ENCODE measurements at regions not wholly inside any gene's neighbourhood (a gene's known extent, or its start where the extent isn't known, plus 50 kb on each side); places are given as distances from the start of the nearest gene placed in this dataset.

GRCh38 chr4:110365761-110366160 lies 110.2 kb upstream of the ENPEP start:
- Histone ChIP-seq H3K9me3 (ENCODE audit: control insufficient read depth, insufficient read depth, low read depth, low read length) (no peaks in the 10 kb centered on the region), H3K27ac (ENCODE audit: extremely low read depth, low read depth, low read length) (no peak overlapping the region), H3K4me3 (ENCODE audit: low read depth, low read length) (no peak overlapping the region), H3K4me1 (ENCODE audit: control insufficient read depth, insufficient read depth, low read length) (no peaks in the 10 kb centered on the region), H3K36me3 (ENCODE audit: control insufficient read depth in 2 of 2, insufficient read depth in 1 of 2, low read length in 2 of 2) (no peaks in the 10 kb centered on the region)
- ChIA-PET POLR2A (no interaction called here), CTCF (interaction anchor here (0.6 kb wide), 1 partner anchor 10 kb away, joined by 3 read pairs; no protein-coding TSS in a partner anchor)
- TF ChIP-seq ZNF211 (tag by site-specific recombination; IDR thresholded peaks at IDR 0.05; ENCODE audit: low read depth) (no peak), ZNF37A (tag by site-specific recombination; IDR thresholded peaks at IDR 0.05) (no peak), ZBTB49 (tag by site-specific recombination; IDR thresholded peaks at IDR 0.05; ENCODE audit: low read depth) (no peak), ZNF558 (tag by site-specific recombination; IDR thresholded peaks at IDR 0.05) (no peak)

DNA sequence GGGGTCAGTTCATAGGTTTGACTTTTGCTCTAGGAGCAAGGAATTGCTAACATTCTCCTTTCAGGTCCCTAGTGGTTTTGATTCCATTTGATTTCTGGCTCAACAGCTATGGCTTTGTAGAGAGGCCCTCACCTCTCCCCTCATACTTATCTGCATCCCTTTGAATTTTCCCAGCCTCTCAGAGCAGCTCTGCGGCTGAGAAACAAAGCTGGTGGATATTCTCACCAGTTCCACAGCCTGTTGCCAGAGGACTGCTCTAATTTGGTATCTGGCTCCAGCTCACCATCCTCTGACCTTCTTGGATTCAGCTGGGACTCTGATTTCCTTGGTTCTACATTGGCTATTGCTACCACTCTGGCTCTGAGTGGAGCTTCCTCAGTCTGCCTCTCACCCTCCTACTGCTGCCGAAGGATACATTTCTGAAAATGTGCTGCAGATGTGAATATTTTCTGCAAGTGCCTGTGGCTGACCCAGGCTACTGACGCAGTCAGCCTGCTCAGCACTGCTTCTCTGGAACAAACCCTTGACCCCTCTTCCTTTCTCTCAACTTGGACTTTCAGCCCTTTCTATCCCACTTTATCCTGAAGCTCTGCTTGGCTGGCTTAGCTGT lies 110.9 kb upstream of the ENPEP start:
- TF ChIP-seq ZNF398 (tag by site-specific recombination; IDR thresholded peaks at IDR 0.05) (no peak), YY1 (tag by site-specific recombination; IDR thresholded peaks at IDR 0.05) (no peak), ZFP69B (tag by site-specific recombination; IDR thresholded peaks at IDR 0.05) (no peak), ZNF335 (tag by site-specific recombination; conservative IDR thresholded peaks at IDR 0.05) (no peak), ZNF518A (tag by site-specific recombination; conservative IDR thresholded peaks at IDR 0.05; ENCODE audit: low read depth) (no peak), ZNF121 (tag by site-specific recombination; IDR thresholded peaks at IDR 0.05) (no peak), ZNF292 (tag by site-specific recombination; IDR thresholded peaks at IDR 0.05; ENCODE audit: borderline replicate concordance, low read depth) (no peak)
- TF ChIP-seq, protein P1, sequence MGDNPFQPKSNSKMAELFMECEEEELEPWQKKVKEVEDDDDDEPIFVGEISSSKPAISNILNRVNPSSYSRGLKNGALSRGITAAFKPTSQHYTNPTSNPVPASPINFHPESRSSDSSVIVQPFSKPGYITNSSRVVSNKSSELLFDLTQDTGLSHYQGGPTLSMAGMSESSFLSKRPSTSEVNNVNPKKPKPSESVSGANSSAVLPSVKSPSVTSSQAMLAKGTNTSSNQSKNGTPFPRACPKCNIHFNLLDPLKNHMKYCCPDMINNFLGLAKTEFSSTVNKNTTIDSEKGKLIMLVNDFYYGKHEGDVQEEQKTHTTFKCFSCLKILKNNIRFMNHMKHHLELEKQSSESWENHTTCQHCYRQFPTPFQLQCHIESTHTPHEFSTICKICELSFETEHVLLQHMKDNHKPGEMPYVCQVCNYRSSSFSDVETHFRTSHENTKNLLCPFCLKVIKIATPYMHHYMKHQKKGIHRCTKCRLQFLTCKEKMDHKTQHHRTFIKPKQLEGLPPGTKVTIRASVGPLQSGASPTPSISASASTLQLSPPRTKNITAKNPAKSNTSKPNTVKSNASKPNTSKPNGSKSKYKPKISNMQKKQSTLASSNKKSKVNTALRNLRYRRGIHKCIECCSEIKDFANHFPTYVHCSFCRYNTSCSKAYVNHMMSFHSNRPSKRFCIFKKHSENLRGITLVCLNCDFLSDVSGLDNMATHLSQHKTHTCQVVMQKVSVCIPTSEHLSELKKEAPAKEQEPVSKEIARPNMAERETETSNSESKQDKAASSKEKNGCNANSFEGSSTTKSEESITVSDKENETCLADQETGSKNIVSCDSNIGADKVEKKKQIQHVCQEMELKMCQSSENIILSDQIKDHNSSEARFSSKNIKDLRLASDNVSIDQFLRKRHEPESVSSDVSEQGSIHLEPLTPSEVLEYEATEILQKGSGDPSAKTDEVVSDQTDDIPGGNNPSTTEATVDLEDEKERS (tag by site-specific recombination; IDR thresholded peaks at IDR 0.05) = no peak
- TF ChIP-seq, protein P2, sequence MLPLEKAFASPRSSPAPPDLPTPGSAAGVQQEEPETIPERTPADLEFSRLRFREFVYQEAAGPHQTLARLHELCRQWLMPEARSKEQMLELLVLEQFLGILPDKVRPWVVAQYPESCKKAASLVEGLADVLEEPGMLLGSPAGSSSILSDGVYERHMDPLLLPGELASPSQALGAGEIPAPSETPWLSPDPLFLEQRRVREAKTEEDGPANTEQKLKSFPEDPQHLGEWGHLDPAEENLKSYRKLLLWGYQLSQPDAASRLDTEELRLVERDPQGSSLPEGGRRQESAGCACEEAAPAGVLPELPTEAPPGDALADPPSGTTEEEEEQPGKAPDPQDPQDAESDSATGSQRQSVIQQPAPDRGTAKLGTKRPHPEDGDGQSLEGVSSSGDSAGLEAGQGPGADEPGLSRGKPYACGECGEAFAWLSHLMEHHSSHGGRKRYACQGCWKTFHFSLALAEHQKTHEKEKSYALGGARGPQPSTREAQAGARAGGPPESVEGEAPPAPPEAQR (tag by site-specific recombination; IDR thresholded peaks at IDR 0.05) = no peak
- TF ChIP-seq, protein P3, sequence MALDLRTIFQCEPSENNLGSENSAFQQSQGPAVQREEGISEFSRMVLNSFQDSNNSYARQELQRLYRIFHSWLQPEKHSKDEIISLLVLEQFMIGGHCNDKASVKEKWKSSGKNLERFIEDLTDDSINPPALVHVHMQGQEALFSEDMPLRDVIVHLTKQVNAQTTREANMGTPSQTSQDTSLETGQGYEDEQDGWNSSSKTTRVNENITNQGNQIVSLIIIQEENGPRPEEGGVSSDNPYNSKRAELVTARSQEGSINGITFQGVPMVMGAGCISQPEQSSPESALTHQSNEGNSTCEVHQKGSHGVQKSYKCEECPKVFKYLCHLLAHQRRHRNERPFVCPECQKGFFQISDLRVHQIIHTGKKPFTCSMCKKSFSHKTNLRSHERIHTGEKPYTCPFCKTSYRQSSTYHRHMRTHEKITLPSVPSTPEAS (tag by site-specific recombination; IDR thresholded peaks at IDR 0.05) = no peak
- no peak overlapping the region for H3K4me3 ChIP-seq (ENCODE audit: low read depth, low read length)
- no peaks in the 10 kb centered on the region for H3K36me3 ChIP-seq (ENCODE audit: control insufficient read depth in 2 of 2, insufficient read depth in 1 of 2, low read length in 2 of 2)
- H3K9me3 ChIP-seq (ENCODE audit: control insufficient read depth, insufficient read depth, low read depth, low read length) = no peaks in the 10 kb centered on the region
- H3K4me1 ChIP-seq (ENCODE audit: control insufficient read depth, insufficient read depth, low read length) = no peaks in the 10 kb centered on the region
- POLR2A ChIA-PET = no interaction called here
- CTCF ChIA-PET = no interaction called here
- no peak overlapping the region for H3K27ac ChIP-seq (ENCODE audit: extremely low read depth, low read depth, low read length)
